ENCODE measurements at regions not wholly inside any gene's neighbourhood (a gene's known extent, or its start where the extent isn't known, plus 50 kb on each side); places are given as distances from the start of the nearest gene placed in this dataset.

DNA sequence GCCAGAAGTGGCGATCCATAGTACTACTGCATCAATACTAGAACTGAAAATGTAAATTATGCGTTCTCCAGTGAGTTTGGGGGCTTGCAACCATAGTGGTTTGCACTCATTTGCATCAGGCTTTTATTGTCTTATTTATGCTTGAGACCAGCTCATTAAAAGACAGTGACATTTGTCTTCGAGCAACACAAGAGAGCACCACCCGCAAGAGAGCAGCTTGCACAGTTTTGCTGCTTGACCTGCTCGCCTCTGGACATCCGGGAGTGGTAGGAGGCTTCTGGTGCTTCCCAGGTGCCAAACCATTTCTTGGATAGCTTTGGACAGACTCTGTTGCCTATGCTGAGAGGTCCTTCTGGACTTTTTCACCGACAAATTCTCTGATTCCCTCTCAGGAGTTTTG is 294.6 kb downstream of the MEX3B start:
- peaks cover 52% of the 10 kb centered on the region for H3K4me1 Mint-ChIP-seq (ENCODE audit: low read depth, unreplicated experiment)
- peak overlapping the region; percentile 100 for H3K27ac Mint-ChIP-seq (ENCODE audit: unreplicated experiment)
- H3K27me3 Mint-ChIP-seq (ENCODE audit: unreplicated experiment) = peaks cover 15% of the 10 kb centered on the region
- TF ChIP-seq, protein P1, sequence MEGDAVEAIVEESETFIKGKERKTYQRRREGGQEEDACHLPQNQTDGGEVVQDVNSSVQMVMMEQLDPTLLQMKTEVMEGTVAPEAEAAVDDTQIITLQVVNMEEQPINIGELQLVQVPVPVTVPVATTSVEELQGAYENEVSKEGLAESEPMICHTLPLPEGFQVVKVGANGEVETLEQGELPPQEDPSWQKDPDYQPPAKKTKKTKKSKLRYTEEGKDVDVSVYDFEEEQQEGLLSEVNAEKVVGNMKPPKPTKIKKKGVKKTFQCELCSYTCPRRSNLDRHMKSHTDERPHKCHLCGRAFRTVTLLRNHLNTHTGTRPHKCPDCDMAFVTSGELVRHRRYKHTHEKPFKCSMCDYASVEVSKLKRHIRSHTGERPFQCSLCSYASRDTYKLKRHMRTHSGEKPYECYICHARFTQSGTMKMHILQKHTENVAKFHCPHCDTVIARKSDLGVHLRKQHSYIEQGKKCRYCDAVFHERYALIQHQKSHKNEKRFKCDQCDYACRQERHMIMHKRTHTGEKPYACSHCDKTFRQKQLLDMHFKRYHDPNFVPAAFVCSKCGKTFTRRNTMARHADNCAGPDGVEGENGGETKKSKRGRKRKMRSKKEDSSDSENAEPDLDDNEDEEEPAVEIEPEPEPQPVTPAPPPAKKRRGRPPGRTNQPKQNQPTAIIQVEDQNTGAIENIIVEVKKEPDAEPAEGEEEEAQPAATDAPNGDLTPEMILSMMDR (IDR thresholded peaks at IDR 0.05; ENCODE audit: partially characterized antibody, unreplicated experiment) = no peak
- no peak overlapping the region for H3K4me3 Mint-ChIP-seq (ENCODE audit: unreplicated experiment)
- no peak for DNase-seq
- no peaks in the 10 kb centered on the region for H3K36me3 Mint-ChIP-seq (ENCODE audit: unreplicated experiment)
- peaks cover 15% of the 10 kb centered on the region for H3K9me3 Mint-ChIP-seq (ENCODE audit: unreplicated experiment)

DNA sequence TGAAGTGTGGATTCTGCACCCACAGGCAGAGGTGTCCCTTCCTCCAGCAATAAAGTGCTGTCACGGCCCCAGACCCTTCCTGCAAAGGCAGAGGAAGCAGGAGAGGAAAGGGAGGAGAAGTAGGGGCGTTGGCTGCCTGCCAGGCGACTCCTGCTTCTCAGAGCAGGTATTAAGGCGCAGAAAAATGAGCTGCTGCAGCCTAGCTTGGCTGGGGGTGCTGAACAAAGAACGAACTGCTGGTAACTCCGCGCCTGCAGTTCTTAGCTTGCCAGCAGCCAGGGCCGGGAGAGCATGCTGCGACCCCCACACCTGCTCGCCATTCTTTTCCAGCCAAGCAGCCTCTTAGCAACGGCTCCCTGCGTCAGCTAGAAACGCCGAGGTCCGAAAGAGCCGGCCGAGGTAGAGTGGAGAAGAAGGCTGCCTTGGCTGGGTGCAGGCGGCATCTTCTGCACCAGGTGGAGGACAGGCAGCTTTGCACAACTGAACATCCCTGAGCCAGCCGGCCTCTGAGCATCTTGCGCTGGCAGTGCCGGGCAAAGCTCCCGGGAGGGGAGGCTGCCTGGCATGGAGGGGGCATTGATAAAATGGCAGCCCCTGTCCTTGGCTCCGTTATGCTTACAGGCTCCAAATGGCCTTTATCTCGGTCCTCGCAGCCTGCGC is 296.0 kb downstream of the MEX3B start:
- H3K27me3 Mint-ChIP-seq (ENCODE audit: unreplicated experiment) = peaks cover 15% of the 10 kb centered on the region
- DNase-seq = no peak
- H3K27ac Mint-ChIP-seq (ENCODE audit: unreplicated experiment) = peak overlapping the region; percentile 100
- no peak overlapping the region for H3K4me3 Mint-ChIP-seq (ENCODE audit: unreplicated experiment)
- peaks cover 52% of the 10 kb centered on the region for H3K4me1 Mint-ChIP-seq (ENCODE audit: low read depth, unreplicated experiment)
- TF ChIP-seq, protein P1 (IDR thresholded peaks at IDR 0.05; ENCODE audit: partially characterized antibody, unreplicated experiment) = no peak
- H3K9me3 Mint-ChIP-seq (ENCODE audit: unreplicated experiment) = peaks cover 15% of the 10 kb centered on the region
- no peaks in the 10 kb centered on the region for H3K36me3 Mint-ChIP-seq (ENCODE audit: unreplicated experiment)

DNA sequence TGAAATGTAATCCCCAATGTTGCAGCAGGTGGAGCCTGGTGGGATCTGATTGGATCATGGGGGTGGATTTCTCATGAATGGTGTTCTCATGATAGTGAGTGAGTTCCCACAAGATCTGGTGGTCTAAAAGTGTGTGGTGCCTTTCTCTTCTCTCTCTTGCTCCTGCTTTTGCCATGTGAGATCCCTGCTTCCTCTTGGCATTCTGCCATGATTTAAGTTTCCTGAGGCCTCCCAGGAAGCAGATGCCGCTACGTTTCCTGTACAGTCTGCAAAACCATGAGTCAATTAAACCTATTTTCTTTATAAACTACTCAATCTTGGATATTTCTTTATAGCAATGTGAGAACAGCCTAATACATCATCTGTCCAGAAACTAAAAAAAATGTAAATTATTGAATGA is 298.3 kb downstream of the MEX3B start:
- Mint-ChIP-seq H3K4me3 (ENCODE audit: unreplicated experiment) (no peak overlapping the region), H3K27ac (ENCODE audit: unreplicated experiment) (no peak overlapping the region), H3K9me3 (ENCODE audit: unreplicated experiment) (peaks cover 8% of the 10 kb centered on the region), H3K4me1 (ENCODE audit: low read depth, unreplicated experiment) (peaks cover 30% of the 10 kb centered on the region), H3K27me3 (ENCODE audit: unreplicated experiment) (peaks cover 5% of the 10 kb centered on the region), H3K36me3 (ENCODE audit: unreplicated experiment) (no peaks in the 10 kb centered on the region)
- DNase-seq = no peak
- TF ChIP-seq, protein P1 (IDR thresholded peaks at IDR 0.05; ENCODE audit: partially characterized antibody, unreplicated experiment) = no peak

DNA sequence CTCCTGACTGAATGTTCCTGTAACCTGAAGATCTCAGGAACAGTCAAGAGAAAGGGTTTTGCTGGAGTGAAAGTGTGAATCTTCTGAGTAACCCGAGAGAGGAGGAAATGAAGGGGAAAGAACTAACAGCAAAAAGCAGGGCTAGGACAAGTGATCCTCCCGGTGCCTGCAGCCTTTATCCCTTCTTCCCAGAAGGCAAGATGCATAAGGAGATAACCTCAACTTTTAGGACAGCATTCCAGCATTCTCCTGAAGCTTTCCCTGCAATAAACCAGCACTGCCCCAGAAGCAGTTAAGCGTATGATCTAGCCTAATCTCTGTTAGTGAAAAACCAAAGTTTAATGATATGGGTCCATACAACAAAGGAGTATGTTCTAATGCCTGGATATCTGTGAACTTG is 298.8 kb downstream of the MEX3B start:
- H3K4me1 Mint-ChIP-seq (ENCODE audit: low read depth, unreplicated experiment) = peaks cover 26% of the 10 kb centered on the region
- no peak overlapping the region for H3K4me3 Mint-ChIP-seq (ENCODE audit: unreplicated experiment)
- TF ChIP-seq, protein P1 (IDR thresholded peaks at IDR 0.05; ENCODE audit: partially characterized antibody, unreplicated experiment) = no peak
- no peak overlapping the region for H3K27ac Mint-ChIP-seq (ENCODE audit: unreplicated experiment)
- peaks cover 4% of the 10 kb centered on the region for H3K9me3 Mint-ChIP-seq (ENCODE audit: unreplicated experiment)
- no peak for DNase-seq
- peaks cover 3% of the 10 kb centered on the region for H3K27me3 Mint-ChIP-seq (ENCODE audit: unreplicated experiment)
- no peaks in the 10 kb centered on the region for H3K36me3 Mint-ChIP-seq (ENCODE audit: unreplicated experiment)

DNA sequence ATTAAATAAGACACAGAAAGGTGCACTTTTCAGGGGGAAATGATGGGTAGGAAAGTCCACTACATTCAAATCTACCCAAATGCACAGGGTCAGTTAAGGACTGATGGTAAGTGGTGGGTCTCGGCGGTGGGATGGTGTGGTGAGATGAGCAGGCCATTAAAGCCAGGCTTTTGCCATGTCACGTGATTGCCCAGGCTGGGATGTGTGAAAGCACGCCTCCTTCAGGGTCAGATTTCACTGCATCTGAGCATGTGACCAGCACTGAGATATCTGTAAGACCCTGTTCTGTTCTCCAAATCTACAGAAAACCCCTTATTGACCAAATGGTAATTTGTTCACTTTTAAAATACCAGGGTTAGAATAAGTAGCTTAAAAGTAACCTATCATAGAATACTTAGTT is 301.5 kb downstream of the MEX3B start:
- Mint-ChIP-seq H3K27me3 (ENCODE audit: unreplicated experiment) (no peaks in the 10 kb centered on the region), H3K27ac (ENCODE audit: unreplicated experiment) (no peak overlapping the region), H3K36me3 (ENCODE audit: unreplicated experiment) (peaks cover 4% of the 10 kb centered on the region), H3K4me3 (ENCODE audit: unreplicated experiment) (no peak overlapping the region), H3K9me3 (ENCODE audit: unreplicated experiment) (peaks cover 2% of the 10 kb centered on the region), H3K4me1 (ENCODE audit: low read depth, unreplicated experiment) (peaks cover 12% of the 10 kb centered on the region)
- no peak for DNase-seq
- TF ChIP-seq, protein P1 (IDR thresholded peaks at IDR 0.05; ENCODE audit: partially characterized antibody, unreplicated experiment) = no peak

Measured in glutamatergic neuron (in vitro differentiated cells).